IPS-20b (cell line): ENCODE measurements at regions not wholly inside any gene's neighbourhood (a gene's known extent, or its start where the extent isn't known, plus 50 kb on each side); places are given as distances from the start of the nearest gene placed in this dataset.
"Not testable (repeated sequence)": the region's sequence is repeated elsewhere in the genome, so short reads cannot be mapped to it uniquely, and the experiment has no call there.

Experiments used
- H3K27ac ChIP-seq: one replicate; pipeline ENCODE4 v1.5.1; 2013; ENCODE audit warnings: low read length
- H3K27me3 ChIP-seq: 2 replicates; pipeline ENCODE4 v1.6.1; 2013; ENCODE audit warnings: mild to moderate bottlenecking, low read length, inconsistent platforms; ENCODE audit not compliant: insufficient read depth
- H3K36me3 ChIP-seq: 2 replicates; pipeline ENCODE4 v1.6.1; 2013; ENCODE audit warnings: low read depth, mild to moderate bottlenecking, inconsistent platforms, low read length, moderate library complexity; ENCODE audit not compliant: insufficient read depth
- H3K4me1 ChIP-seq: 2 replicates; pipeline ENCODE4 v1.6.1; 2013; ENCODE audit warnings: mild to moderate bottlenecking, control low read depth, inconsistent platforms, low read length, moderate library complexity; ENCODE audit not compliant: insufficient read depth
- H3K4me3 ChIP-seq: 2 replicates; pipeline ENCODE4 v1.5.1; 2013; ENCODE audit warnings: mild to moderate bottlenecking, low read length, inconsistent platforms
- H3K9ac ChIP-seq: 2 replicates; pipeline ENCODE4 v1.6.1; 2013; ENCODE audit warnings: low read depth, mild to moderate bottlenecking, inconsistent platforms, low read length, moderate library complexity
- H3K9me3 ChIP-seq: 2 replicates; pipeline ENCODE4 v1.6.1; 2013; ENCODE audit warnings: mild to moderate bottlenecking, low read depth, low read length, inconsistent platforms; ENCODE audit not compliant: insufficient read depth

DNA sequence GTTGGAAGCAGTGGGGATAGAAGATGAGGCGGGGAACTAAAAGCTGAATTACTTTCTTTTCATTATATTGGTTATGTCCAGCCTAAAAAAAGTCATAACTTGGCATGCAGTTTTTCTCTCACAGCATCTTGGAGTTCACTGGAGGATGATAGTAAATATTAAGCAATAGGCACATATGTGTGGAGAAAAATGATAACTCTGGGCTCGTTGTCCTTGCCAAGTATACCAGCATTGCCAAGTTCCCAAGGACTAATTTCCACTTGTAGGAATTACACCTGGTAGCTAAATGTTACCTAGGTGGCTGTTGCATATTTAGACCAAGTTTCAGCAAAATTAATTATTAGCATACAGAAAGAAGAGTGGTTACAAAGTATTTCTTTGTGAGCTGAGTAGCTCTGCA is 1007.6 kb downstream of the ANKRD7 start:
- H3K9me3 ChIP-seq: no peaks in the 10 kb centered on the region
- no peaks in the 10 kb centered on the region for H3K36me3 ChIP-seq
- H3K27ac ChIP-seq: no peak overlapping the region
- H3K27me3 ChIP-seq: no peaks in the 10 kb centered on the region
- H3K4me1 ChIP-seq: no peaks in the 10 kb centered on the region
- no peak overlapping the region for H3K4me3 ChIP-seq
- H3K9ac ChIP-seq: no peak overlapping the region

DNA sequence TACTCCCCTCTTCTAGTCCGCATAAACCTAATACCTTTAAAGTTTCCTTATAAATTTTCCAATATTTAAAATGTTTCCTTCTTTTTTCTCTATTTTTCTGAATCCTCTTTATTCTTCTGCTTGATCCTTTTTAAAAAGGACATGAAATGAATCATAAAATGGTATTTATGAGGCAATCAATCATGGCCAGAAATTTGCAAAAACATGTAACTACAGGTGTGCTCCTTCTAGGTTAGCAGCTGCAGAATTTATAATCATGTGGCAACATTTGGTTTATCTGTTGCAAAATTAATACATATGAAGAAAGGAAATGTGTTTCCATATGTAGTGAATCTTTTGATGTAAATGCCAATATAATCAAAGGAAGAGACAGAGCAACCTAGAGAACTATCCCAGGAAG is 1008.5 kb downstream of the ANKRD7 start:
- Histone ChIP-seq H3K4me1 (no peaks in the 10 kb centered on the region), H3K9ac (no peak overlapping the region), H3K4me3 (no peak overlapping the region), H3K27ac (no peak overlapping the region), H3K36me3 (no peaks in the 10 kb centered on the region), H3K27me3 (no peaks in the 10 kb centered on the region), H3K9me3 (no peaks in the 10 kb centered on the region)

DNA sequence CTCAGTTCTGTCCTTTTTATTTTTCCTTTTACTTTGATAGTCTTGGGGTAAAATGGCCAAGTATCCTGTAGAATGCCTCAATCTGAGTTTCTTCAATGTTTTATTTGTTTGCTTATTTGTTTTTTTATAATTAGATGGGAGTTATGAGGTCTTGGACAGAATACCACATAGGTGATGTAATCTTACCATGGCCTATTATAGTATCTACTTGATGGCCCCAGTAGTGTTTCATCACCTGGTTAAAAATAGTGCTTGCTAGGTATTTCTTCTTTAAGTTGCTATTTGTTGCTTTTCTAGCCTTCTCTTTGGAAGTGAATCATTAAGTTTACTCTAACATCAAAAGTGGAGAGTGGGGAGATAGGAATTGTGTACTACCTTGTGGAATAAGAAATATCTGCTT is 1020.0 kb upstream of the KCND2 start:
- Histone ChIP-seq H3K9me3 (no peaks in the 10 kb centered on the region), H3K27me3 (no peaks in the 10 kb centered on the region), H3K9ac (no peak overlapping the region), H3K27ac (no peak overlapping the region), H3K4me1 (no peaks in the 10 kb centered on the region; the same call in 1 of the 2 replicates), H3K36me3 (no peaks in the 10 kb centered on the region), H3K4me3 (no peak overlapping the region)

DNA sequence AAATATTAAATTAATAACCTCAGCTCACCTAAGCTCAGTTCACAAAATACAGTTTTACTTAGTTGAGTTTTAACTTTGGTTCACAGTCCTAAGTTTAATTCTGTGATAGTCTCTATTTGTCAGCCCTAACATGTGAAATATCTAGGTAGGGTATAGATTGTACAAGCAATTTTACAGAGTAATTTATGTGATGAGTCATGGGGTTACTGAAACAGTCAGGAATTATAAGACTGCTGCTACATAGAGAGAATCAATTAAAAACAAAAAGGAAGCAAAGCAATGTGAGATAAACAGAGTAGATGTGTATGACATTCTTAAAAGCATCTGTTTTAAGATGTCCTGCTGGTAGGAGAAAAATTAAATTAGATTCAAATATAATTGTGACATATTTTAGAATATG is 1018.2 kb upstream of the KCND2 start:
- no peaks in the 10 kb centered on the region for H3K9me3 ChIP-seq
- H3K27me3 ChIP-seq: no peaks in the 10 kb centered on the region
- no peaks in the 10 kb centered on the region for H3K36me3 ChIP-seq
- no peak overlapping the region for H3K27ac ChIP-seq
- no peak overlapping the region for H3K4me3 ChIP-seq
- H3K4me1 ChIP-seq: no peaks in the 10 kb centered on the region
- H3K9ac ChIP-seq: no peak overlapping the region

DNA sequence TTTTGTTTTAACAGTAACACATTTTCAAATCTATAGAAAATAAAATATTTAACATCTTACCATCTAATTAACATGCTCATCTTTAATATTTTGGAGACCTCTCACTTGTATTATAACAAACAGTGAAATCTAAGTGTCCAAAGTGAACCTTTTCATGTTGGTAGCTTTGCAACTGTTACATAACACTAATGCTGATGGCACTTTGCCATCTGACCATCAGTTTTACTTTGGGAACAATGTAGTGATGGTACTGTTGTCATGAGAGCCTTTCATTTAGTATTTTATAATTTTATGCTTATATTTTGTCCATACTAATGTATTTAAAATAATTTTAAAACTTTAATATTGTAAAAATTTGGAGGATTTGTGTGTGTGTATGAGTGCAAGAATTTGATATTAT is 1017.0 kb upstream of the KCND2 start:
- no peak overlapping the region for H3K9ac ChIP-seq
- no peaks in the 10 kb centered on the region for H3K4me1 ChIP-seq
- H3K4me3 ChIP-seq: no peak overlapping the region
- no peaks in the 10 kb centered on the region for H3K36me3 ChIP-seq
- no peaks in the 10 kb centered on the region for H3K27me3 ChIP-seq
- no peaks in the 10 kb centered on the region for H3K9me3 ChIP-seq
- no peak overlapping the region for H3K27ac ChIP-seq

GRCh38 chr7:119256446-119257131 is 1016.4 kb upstream of the KCND2 start:
- H3K9me3 ChIP-seq: no peaks in the 10 kb centered on the region
- H3K4me3 ChIP-seq: no peak overlapping the region
- no peaks in the 10 kb centered on the region for H3K36me3 ChIP-seq
- H3K27ac ChIP-seq: no peak overlapping the region
- no peak overlapping the region for H3K9ac ChIP-seq
- no peaks in the 10 kb centered on the region for H3K27me3 ChIP-seq
- no peaks in the 10 kb centered on the region for H3K4me1 ChIP-seq

- H3K27ac ChIP-seq, H3K4me1 ChIP-seq, H3K4me3 ChIP-seq, H3K9me3 ChIP-seq, H3K9ac ChIP-seq, H3K27me3 ChIP-seq, H3K36me3 ChIP-seq: not testable (repeated sequence)
Measured at GRCh38 chr7:119266790-119267189, 1006.2 kb upstream of the KCND2 start.

DNA sequence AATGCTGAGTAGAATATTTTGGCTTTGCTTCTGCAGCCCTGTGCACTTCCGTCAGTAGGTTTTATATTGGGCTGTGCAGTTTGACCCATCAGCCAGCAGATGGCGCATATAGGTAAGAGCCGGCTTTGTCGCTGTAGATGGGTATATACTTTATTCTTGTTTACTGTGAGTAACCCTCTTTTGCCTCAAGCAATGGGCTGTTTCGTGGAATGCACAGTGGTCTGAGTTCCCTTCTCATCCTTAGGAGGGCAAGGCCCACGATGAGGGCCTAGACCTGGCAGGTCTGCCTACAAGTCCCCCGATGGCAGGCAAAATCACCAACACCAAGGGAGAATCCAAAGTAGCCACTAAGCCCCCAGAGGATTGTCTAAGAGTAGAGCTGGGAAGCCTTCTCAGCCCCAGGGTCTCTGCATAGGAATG is 1002.9 kb upstream of the KCND2 start:
- no peaks in the 10 kb centered on the region; the same call in 1 of the 2 replicates for H3K27me3 ChIP-seq
- H3K27ac ChIP-seq: no peak overlapping the region
- no peak overlapping the region for H3K9ac ChIP-seq
- no peak overlapping the region for H3K4me3 ChIP-seq
- H3K4me1 ChIP-seq: no peaks in the 10 kb centered on the region
- H3K36me3 ChIP-seq: no peaks in the 10 kb centered on the region
- no peaks in the 10 kb centered on the region for H3K9me3 ChIP-seq

DNA sequence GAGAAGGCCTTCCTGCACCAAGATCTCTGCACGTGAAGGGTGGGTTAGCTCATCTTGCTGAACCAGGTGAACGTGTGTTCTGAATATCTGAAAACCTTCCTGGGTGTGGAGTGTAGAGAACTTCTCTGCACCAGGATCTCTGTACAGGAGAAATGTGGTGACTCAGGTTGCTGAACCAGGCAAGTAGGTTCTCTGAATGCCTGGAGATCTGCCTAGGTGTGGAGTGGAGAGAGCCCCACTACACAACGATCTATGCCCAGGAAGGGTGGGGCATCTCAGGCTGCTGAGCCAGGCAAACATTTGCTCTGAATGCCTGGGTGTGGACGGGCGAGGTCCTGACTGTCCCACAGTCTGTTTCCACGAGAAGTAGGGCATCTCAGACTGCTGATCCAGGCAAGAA is 1002.3 kb upstream of the KCND2 start:
- no peaks in the 10 kb centered on the region for H3K36me3 ChIP-seq
- no peaks in the 10 kb centered on the region; the same call in 1 of the 2 replicates for H3K27me3 ChIP-seq
- no peak overlapping the region for H3K9ac ChIP-seq
- H3K4me3 ChIP-seq: no peak overlapping the region
- H3K27ac ChIP-seq: no peak overlapping the region
- no peaks in the 10 kb centered on the region for H3K4me1 ChIP-seq
- no peaks in the 10 kb centered on the region for H3K9me3 ChIP-seq

DNA sequence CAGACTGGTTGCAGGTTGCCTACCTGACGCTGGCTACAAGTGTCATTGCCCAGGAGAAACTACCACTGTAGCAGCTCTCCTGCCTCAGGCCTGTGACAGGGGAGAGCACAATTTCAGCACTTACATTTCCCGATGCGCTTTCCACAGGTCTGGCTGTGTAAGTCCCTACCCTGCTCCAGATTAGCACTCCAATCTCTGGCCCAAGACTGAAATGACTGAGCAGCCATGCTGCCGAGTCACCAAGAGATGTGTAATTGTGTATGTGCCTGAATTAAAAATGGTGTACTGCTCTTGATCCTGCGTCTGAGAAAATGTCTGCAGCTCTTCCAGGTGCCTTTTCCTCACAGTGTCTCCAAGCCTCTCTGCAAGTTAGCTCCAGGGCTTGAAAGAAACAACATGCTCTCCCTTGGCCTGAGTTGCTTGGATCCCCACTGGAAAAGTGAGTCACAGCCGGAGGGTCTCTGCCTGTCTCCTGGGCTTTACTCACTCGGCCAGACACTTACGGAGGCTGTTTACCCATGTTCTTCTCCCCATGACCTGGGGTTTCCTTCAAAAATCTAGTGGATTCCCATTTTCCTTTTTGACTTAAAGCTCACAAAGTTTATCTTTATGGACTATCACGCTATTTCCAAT is 1001.7 kb upstream of the KCND2 start:
- Histone ChIP-seq H3K27ac (no peak overlapping the region), H3K4me3 (no peak overlapping the region), H3K9me3 (no peaks in the 10 kb centered on the region), H3K36me3 (no peaks in the 10 kb centered on the region), H3K4me1 (no peaks in the 10 kb centered on the region), H3K27me3 (no peaks in the 10 kb centered on the region; the same call in 1 of the 2 replicates), H3K9ac (no peak overlapping the region)

GRCh38 chr7:119281181-119281846 is 991.7 kb upstream of the KCND2 start:
- Histone ChIP-seq H3K9ac (no peak overlapping the region), H3K36me3 (no peaks in the 10 kb centered on the region), H3K9me3 (no peaks in the 10 kb centered on the region), H3K27me3 (no peaks in the 10 kb centered on the region), H3K4me1 (no peaks in the 10 kb centered on the region), H3K4me3 (no peak overlapping the region), H3K27ac (no peak overlapping the region)

- Histone ChIP-seq H3K4me1 (no peaks in the 10 kb centered on the region), H3K9me3 (no peaks in the 10 kb centered on the region), H3K27ac (no peak overlapping the region), H3K4me3 (no peak overlapping the region), H3K36me3 (no peaks in the 10 kb centered on the region), H3K9ac (no peak overlapping the region), H3K27me3 (no peaks in the 10 kb centered on the region)
Measured at GRCh38 chr7:119283353-119283752, 989.6 kb upstream of the KCND2 start.
